K562 (cell line): ENCODE measurements at regions not wholly inside any gene's neighbourhood (a gene's known extent, or its start where the extent isn't known, plus 50 kb on each side); places are given as distances from the start of the nearest gene placed in this dataset.

Experiments
- BHLHE40 ChIP-seq: IDR thresholded peaks from 2 replicates; pipeline ENCODE4 v1.6.1; 2011; ENCODE audit warnings: low read length, improper control_type of control experiment
- E2F3 ChIP-seq: fragments of 250-450 bp; sonication (Bioruptor Pico); IDR thresholded peaks from 2 replicates; pipeline ENCODE4 v1.4.0; 2020; ENCODE audit warnings: mild to moderate bottlenecking
- EP400 ChIP-seq: fragments of 450-650 bp; IDR thresholded peaks from 2 replicates; pipeline ENCODE4 v1.6.1; 2017; ENCODE audit warnings: antibody characterized with exemption, mild to moderate bottlenecking, moderate library complexity
- HLTF ChIP-seq: fragments of 450-650 bp; IDR thresholded peaks from 2 replicates; pipeline ENCODE4 v1.6.1; 2016
- KDM1A ChIP-seq, 2 experiments: fragments of 450-650 bp; IDR thresholded peaks; 2 replicates each; pipeline ENCODE4 v1.6.1; 2016; ENCODE audit warnings: mild to moderate bottlenecking in 2 of 2
- KDM4B ChIP-seq, 2 experiments: fragments of 450-650 bp in 1 of 2; sonication (generic) in 1 of 2; IDR thresholded peaks; 2 replicates each; pipeline ENCODE4 v1.6.1; 2016 to 2017; ENCODE audit warnings: borderline replicate concordance in 2 of 2, antibody characterized with exemption in 1 of 2, low read depth in 1 of 2, mild to moderate bottlenecking in 1 of 2
- TCF7L2 ChIP-seq: fragments of 150-350 bp; IDR thresholded peaks from 2 replicates; pipeline ENCODE4 v1.6.1; 2016; ENCODE audit warnings: low read depth, mild to moderate bottlenecking, low read length, moderate library complexity
- ZNF124 ChIP-seq: sonication (generic); formaldehyde crosslinking; IDR thresholded peaks from 2 replicates; pipeline ENCODE4 v1.8.1; 2022; ENCODE audit warnings: missing genetic modification reagents
- ZNF239 ChIP-seq: fragments of 250-450 bp; sonication (Bioruptor Pico); IDR thresholded peaks from 2 replicates; pipeline ENCODE4 v1.4.0; 2020; ENCODE audit warnings: mild to moderate bottlenecking
- ZNF253 ChIP-seq: fragments of 250-450 bp; sonication (Bioruptor Pico); conservative IDR thresholded peaks from 2 replicates; pipeline ENCODE4 v1.6.1; 2021; ENCODE audit warnings: mild to moderate bottlenecking
- ZNF316 ChIP-seq: fragments of 450-650 bp; IDR thresholded peaks from 2 replicates; pipeline ENCODE4 v1.6.1; 2016
- ZNF384 ChIP-seq: IDR thresholded peaks from 2 replicates; pipeline ENCODE4 v1.6.1; 2012; ENCODE audit warnings: low read depth, low read length, improper control_type of control experiment
- ZNF77 ChIP-seq: fragments of 250-450 bp; sonication (Bioruptor Pico); IDR thresholded peaks from 2 replicates; pipeline ENCODE4 v1.5.0; 2020
- TF ChIP-seq, protein P1 (sequence below): sonication (generic); formaldehyde crosslinking; IDR thresholded peaks from 2 replicates; pipeline ENCODE4 v1.8.0; 2022; ENCODE audit warnings: missing genetic modification reagents, mild to moderate bottlenecking, moderate library complexity, borderline replicate concordance
- TF ChIP-seq, protein P2 (sequence below): fragments of 200-600 bp; sonication (generic); IDR thresholded peaks from one replicate; pipeline ENCODE4 v1.6.1; 2012; ENCODE audit warnings: mild to moderate bottlenecking, low read depth, low read length, inconsistent platforms
- TF ChIP-seq, protein P3 (sequence below): fragments of 250-450 bp; sonication (Bioruptor Pico); IDR thresholded peaks from 2 replicates; pipeline ENCODE4 v1.8.0; 2021; ENCODE audit warnings: moderate library complexity, mild to moderate bottlenecking, inconsistent platforms

DNA sequence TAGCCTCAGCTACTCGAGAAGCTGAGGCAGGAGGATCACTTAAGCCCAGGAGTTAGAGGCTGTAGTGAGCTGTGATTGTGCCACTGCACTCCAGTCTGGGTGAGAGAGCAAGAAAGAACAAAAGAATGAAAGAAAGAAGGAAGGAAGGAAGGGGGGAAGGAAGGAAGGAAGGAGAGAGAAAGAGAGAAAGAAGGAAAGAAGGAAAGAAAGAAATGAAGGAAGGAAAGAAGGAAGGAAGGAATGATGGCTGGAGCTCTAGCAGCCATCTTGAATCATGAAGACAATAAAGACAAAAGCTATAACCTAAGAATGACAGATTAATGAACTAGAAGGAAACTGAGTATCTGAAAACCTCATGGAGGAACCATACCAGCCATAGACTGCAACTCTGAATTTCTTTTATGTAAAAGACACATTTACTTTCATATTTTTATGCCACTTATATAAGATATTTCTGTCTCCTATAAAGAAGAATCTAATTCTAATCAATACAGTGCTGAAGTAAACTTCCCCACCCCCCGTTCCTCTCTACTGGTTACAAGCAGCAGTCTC is 522.3 kb upstream of the JARID2 start (continued):
- TF ChIP-seq, protein P1, sequence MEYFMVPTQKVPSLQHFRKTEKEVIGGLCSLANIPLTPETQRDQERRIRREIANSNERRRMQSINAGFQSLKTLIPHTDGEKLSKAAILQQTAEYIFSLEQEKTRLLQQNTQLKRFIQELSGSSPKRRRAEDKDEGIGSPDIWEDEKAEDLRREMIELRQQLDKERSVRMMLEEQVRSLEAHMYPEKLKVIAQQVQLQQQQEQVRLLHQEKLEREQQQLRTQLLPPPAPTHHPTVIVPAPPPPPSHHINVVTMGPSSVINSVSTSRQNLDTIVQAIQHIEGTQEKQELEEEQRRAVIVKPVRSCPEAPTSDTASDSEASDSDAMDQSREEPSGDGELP (CRISPR knock-in tag), result no peak
- no peak for TF ChIP-seq ZNF124 (CRISPR knock-in tag)
- TF ChIP-seq ZNF239 (CRISPR knock-in tag), result no peak
- TF ChIP-seq, protein P2, sequence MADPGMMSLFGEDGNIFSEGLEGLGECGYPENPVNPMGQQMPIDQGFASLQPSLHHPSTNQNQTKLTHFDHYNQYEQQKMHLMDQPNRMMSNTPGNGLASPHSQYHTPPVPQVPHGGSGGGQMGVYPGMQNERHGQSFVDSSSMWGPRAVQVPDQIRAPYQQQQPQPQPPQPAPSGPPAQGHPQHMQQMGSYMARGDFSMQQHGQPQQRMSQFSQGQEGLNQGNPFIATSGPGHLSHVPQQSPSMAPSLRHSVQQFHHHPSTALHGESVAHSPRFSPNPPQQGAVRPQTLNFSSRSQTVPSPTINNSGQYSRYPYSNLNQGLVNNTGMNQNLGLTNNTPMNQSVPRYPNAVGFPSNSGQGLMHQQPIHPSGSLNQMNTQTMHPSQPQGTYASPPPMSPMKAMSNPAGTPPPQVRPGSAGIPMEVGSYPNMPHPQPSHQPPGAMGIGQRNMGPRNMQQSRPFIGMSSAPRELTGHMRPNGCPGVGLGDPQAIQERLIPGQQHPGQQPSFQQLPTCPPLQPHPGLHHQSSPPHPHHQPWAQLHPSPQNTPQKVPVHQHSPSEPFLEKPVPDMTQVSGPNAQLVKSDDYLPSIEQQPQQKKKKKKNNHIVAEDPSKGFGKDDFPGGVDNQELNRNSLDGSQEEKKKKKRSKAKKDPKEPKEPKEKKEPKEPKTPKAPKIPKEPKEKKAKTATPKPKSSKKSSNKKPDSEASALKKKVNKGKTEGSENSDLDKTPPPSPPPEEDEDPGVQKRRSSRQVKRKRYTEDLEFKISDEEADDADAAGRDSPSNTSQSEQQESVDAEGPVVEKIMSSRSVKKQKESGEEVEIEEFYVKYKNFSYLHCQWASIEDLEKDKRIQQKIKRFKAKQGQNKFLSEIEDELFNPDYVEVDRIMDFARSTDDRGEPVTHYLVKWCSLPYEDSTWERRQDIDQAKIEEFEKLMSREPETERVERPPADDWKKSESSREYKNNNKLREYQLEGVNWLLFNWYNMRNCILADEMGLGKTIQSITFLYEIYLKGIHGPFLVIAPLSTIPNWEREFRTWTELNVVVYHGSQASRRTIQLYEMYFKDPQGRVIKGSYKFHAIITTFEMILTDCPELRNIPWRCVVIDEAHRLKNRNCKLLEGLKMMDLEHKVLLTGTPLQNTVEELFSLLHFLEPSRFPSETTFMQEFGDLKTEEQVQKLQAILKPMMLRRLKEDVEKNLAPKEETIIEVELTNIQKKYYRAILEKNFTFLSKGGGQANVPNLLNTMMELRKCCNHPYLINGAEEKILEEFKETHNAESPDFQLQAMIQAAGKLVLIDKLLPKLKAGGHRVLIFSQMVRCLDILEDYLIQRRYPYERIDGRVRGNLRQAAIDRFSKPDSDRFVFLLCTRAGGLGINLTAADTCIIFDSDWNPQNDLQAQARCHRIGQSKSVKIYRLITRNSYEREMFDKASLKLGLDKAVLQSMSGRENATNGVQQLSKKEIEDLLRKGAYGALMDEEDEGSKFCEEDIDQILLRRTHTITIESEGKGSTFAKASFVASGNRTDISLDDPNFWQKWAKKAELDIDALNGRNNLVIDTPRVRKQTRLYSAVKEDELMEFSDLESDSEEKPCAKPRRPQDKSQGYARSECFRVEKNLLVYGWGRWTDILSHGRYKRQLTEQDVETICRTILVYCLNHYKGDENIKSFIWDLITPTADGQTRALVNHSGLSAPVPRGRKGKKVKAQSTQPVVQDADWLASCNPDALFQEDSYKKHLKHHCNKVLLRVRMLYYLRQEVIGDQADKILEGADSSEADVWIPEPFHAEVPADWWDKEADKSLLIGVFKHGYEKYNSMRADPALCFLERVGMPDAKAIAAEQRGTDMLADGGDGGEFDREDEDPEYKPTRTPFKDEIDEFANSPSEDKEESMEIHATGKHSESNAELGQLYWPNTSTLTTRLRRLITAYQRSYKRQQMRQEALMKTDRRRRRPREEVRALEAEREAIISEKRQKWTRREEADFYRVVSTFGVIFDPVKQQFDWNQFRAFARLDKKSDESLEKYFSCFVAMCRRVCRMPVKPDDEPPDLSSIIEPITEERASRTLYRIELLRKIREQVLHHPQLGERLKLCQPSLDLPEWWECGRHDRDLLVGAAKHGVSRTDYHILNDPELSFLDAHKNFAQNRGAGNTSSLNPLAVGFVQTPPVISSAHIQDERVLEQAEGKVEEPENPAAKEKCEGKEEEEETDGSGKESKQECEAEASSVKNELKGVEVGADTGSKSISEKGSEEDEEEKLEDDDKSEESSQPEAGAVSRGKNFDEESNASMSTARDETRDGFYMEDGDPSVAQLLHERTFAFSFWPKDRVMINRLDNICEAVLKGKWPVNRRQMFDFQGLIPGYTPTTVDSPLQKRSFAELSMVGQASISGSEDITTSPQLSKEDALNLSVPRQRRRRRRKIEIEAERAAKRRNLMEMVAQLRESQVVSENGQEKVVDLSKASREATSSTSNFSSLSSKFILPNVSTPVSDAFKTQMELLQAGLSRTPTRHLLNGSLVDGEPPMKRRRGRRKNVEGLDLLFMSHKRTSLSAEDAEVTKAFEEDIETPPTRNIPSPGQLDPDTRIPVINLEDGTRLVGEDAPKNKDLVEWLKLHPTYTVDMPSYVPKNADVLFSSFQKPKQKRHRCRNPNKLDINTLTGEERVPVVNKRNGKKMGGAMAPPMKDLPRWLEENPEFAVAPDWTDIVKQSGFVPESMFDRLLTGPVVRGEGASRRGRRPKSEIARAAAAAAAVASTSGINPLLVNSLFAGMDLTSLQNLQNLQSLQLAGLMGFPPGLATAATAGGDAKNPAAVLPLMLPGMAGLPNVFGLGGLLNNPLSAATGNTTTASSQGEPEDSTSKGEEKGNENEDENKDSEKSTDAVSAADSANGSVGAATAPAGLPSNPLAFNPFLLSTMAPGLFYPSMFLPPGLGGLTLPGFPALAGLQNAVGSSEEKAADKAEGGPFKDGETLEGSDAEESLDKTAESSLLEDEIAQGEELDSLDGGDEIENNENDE, result no peak
- 0 out of 4 replicates have a peak, but pooled peaks of 1 of the 2 experiments have one; percentile 20 for TF ChIP-seq KDM1A (IDR thresholded peaks at IDR 0.05)
- TF ChIP-seq, protein P3, sequence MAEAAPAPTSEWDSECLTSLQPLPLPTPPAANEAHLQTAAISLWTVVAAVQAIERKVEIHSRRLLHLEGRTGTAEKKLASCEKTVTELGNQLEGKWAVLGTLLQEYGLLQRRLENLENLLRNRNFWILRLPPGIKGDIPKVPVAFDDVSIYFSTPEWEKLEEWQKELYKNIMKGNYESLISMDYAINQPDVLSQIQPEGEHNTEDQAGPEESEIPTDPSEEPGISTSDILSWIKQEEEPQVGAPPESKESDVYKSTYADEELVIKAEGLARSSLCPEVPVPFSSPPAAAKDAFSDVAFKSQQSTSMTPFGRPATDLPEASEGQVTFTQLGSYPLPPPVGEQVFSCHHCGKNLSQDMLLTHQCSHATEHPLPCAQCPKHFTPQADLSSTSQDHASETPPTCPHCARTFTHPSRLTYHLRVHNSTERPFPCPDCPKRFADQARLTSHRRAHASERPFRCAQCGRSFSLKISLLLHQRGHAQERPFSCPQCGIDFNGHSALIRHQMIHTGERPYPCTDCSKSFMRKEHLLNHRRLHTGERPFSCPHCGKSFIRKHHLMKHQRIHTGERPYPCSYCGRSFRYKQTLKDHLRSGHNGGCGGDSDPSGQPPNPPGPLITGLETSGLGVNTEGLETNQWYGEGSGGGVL (CRISPR knock-in tag), result no peak
- no peak for TF ChIP-seq E2F3
- no peak for TF ChIP-seq KDM4B (IDR thresholded peaks at IDR 0.05; ENCODE audit: borderline replicate concordance in 2 of 2, low read depth in 1 of 2)
- no peak for TF ChIP-seq ZNF77 (CRISPR knock-in tag)
- peak; percentile 26; the same call in 1 of the 2 replicates for TF ChIP-seq EP400
- TF ChIP-seq TCF7L2, result no peak
- TF ChIP-seq ZNF253 (CRISPR knock-in tag), result no peak
- peak; percentile 90 for TF ChIP-seq HLTF
- TF ChIP-seq ZNF384, result no peak
- no peak for TF ChIP-seq BHLHE40
- no peak for TF ChIP-seq ZNF316
